ENCODE measurements at regions not wholly inside any gene's neighbourhood (a gene's known extent, or its start where the extent isn't known, plus 50 kb on each side); places are given as distances from the start of the nearest gene placed in this dataset.

DNA sequence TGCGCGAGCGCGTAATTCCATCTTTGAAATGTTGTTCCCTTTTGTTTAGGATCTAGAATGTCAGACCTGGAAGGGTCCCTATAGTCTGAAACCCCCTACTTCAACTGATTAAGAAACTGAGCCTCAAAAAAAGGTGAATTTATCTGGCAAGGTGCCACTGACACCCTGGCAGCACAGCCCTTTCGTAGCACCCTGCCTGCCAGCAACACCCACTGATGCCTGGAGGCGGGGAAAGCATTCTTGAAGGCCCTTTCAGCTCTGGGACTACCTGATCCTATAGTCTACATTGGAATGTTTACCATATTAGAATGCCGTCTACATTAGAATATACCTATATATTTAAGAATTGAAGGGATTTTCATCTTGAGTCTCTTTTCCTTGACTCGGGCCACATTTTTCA is 542.3 kb downstream of the BUD13 start:
- TF ChIP-seq, protein P1, sequence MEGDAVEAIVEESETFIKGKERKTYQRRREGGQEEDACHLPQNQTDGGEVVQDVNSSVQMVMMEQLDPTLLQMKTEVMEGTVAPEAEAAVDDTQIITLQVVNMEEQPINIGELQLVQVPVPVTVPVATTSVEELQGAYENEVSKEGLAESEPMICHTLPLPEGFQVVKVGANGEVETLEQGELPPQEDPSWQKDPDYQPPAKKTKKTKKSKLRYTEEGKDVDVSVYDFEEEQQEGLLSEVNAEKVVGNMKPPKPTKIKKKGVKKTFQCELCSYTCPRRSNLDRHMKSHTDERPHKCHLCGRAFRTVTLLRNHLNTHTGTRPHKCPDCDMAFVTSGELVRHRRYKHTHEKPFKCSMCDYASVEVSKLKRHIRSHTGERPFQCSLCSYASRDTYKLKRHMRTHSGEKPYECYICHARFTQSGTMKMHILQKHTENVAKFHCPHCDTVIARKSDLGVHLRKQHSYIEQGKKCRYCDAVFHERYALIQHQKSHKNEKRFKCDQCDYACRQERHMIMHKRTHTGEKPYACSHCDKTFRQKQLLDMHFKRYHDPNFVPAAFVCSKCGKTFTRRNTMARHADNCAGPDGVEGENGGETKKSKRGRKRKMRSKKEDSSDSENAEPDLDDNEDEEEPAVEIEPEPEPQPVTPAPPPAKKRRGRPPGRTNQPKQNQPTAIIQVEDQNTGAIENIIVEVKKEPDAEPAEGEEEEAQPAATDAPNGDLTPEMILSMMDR (IDR thresholded peaks at IDR 0.05), result no peak
- no peak for TF ChIP-seq POLR2AphosphoS5 (IDR thresholded peaks at IDR 0.05)
